Tibial nerve (tissue), 4 donors: ENCODE measurements at regions not wholly inside any gene's neighbourhood (a gene's known extent, or its start where the extent isn't known, plus 50 kb on each side); places are given as distances from the start of the nearest gene placed in this dataset.
A peak's percentile ranks its signal among the peaks of the same experiment; 100 is the strongest.

Experiments
- DNase-seq, 2 donors: peaks; one replicate each; pipeline ENCODE4 v3.0.0-alpha.2; 2019; ENCODE audit warnings: low spot score in 2 of 2
- H3K27ac ChIP-seq, 4 donors: fragments of 200-600 bp; sonication (generic) in 3 of 4; one replicate each; pipeline ENCODE4 v1.5.1; 2017 to 2019; ENCODE audit warnings: mild to moderate bottlenecking in 1 of 4
- H3K27me3 ChIP-seq, 2 donors: fragments of 200-600 bp; sonication (generic) in 1 of 2; one replicate each; pipeline versions ENCODE4 v1.5.1 to v1.6.0; 2017 to 2019
- H3K36me3 ChIP-seq, 3 donors: fragments of 200-600 bp; sonication (generic); one replicate each; pipeline ENCODE4 v1.5.1; 2018 to 2019
- H3K4me1 ChIP-seq, 4 donors: fragments of 200-600 bp; sonication (generic) in 3 of 4; one replicate each; pipeline ENCODE4 v1.5.1; 2017 to 2019
- H3K4me3 ChIP-seq, 4 donors: fragments of 200-600 bp; sonication (generic) in 3 of 4; one replicate each; pipeline ENCODE4 v1.5.1; 2017 to 2019; ENCODE audit warnings: mild to moderate bottlenecking in 1 of 4, moderate library complexity in 1 of 4
- H3K9me3 ChIP-seq, 4 donors: fragments of 200-600 bp; sonication (generic) in 3 of 4; one replicate each; pipeline ENCODE4 v1.5.1; 2017 to 2019
- EP300 ChIP-seq, 2 donors: sonication (generic); formaldehyde crosslinking; IDR thresholded peaks; one replicate each; pipeline ENCODE4 v1.6.1; 2017; ENCODE audit warnings: antibody characterized with exemption in 2 of 2, mild to moderate bottlenecking in 1 of 2
- POLR2A ChIP-seq, 2 donors: fragments of 450-650 bp; IDR thresholded peaks; one replicate each; pipeline ENCODE4 v1.6.1; 2017; ENCODE audit warnings: antibody characterized with exemption in 2 of 2, mild to moderate bottlenecking in 2 of 2, moderate library complexity in 2 of 2
- WGBS, 2 donors: methylation state at CpG; one replicate each; pipeline ENCODE4 v1.1.5; 2018; 5-methylcytosine and 5-hydroxymethylcytosine counted together
- TF ChIP-seq, protein P1 (sequence below), 5 experiments: fragments of 200-600 bp in 3 of 5; fragments of 450-650 bp in 2 of 5; sonication (generic) in 3 of 5; IDR thresholded peaks; one replicate each; pipeline ENCODE4 v1.5.1; 2016 to 2019; ENCODE audit warnings: antibody characterized with exemption in 5 of 5, mild to moderate bottlenecking in 3 of 5, moderate library complexity in 2 of 5

DNA sequence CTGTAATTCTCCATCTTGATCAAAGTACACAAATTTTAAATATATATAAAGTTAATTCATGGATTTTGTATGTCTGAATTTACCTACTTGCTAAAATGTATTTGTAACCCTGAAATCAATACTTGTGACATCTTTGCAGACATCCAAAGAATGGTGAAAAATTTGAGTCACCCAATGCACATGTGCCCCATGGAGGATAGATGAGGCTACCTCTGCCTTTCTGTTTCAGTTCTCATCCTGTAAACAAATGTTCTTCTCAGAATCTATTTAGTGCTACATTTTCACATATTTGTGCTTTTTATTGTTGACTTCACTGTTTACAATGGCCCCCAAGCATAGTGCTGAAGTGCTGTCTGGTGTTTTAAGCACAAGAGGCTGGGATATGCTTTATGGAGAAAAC lies 171.5 kb downstream of the LRATD1 start:
- Histone ChIP-seq H3K27me3 (no peaks in the 10 kb centered on the region), H3K36me3 (no peaks in the 10 kb centered on the region), H3K4me1 (peaks cover 0 to 4% (median 0%) of the 10 kb centered on the region in 4 donors), H3K9me3 (peaks cover 0 to 18% (median 0%) of the 10 kb centered on the region in 4 donors), H3K27ac (no peak overlapping the region), H3K4me3 (no peak overlapping the region)
- TF ChIP-seq, protein P1, sequence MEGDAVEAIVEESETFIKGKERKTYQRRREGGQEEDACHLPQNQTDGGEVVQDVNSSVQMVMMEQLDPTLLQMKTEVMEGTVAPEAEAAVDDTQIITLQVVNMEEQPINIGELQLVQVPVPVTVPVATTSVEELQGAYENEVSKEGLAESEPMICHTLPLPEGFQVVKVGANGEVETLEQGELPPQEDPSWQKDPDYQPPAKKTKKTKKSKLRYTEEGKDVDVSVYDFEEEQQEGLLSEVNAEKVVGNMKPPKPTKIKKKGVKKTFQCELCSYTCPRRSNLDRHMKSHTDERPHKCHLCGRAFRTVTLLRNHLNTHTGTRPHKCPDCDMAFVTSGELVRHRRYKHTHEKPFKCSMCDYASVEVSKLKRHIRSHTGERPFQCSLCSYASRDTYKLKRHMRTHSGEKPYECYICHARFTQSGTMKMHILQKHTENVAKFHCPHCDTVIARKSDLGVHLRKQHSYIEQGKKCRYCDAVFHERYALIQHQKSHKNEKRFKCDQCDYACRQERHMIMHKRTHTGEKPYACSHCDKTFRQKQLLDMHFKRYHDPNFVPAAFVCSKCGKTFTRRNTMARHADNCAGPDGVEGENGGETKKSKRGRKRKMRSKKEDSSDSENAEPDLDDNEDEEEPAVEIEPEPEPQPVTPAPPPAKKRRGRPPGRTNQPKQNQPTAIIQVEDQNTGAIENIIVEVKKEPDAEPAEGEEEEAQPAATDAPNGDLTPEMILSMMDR (IDR thresholded peaks at IDR 0.05) = no peak
- TF ChIP-seq EP300 (IDR thresholded peaks at IDR 0.05) = no peak
- TF ChIP-seq POLR2A (IDR thresholded peaks at IDR 0.05) = no peak
- no peak for DNase-seq

DNA sequence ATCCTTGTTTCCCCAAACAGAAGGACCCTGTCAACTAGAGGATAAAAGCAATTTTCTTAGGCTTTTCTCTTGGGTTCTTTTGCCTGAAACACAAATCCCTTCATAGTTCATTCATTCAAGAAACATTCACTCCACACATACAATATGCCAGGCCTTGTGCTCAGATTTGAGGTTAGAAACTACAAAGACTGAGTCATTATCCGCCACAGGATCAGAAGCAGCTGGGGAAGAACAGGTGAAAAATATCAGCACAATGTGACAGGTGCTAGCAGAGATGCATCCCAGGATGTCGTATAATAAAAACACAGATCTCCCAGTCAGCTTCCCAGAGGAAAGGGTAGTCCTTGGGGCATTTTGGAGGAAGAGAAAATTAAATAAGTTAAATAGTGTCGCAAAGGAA lies 172.4 kb downstream of the LRATD1 start:
- H3K4me3 ChIP-seq = no peak overlapping the region
- H3K9me3 ChIP-seq = peaks cover 0 to 17% (median 0%) of the 10 kb centered on the region in 4 donors
- H3K4me1 ChIP-seq = peaks cover 0 to 4% (median 0%) of the 10 kb centered on the region in 4 donors
- no peak for DNase-seq
- WGBS, 2 donors = 83 to 93% methylated on average over 3 of the region's 3 CpGs
- no peaks in the 10 kb centered on the region for H3K27me3 ChIP-seq
- H3K36me3 ChIP-seq = no peaks in the 10 kb centered on the region
- no peak overlapping the region for H3K27ac ChIP-seq
- TF ChIP-seq EP300 (IDR thresholded peaks at IDR 0.05) (no peak), POLR2A (IDR thresholded peaks at IDR 0.05) (no peak)
- TF ChIP-seq, protein P1 (IDR thresholded peaks at IDR 0.05) = no peak

DNA sequence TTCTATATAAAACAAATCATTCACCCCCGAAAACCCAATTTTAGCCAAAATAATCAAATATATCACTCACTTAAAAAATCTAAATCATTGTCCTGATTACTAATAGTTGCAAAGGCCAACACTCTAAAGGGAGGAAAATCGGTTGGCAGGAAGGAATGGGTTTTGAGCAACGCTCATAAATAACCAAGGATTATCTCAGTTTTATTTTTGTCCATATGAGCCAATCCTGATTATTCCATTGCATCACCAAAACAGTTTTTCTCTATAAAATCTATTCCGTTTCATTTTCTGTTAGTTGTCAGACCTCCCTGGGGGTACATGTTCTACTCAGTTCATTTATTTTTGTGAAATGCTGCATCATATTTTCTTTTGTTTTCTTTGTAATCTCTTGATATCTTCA lies 174.1 kb downstream of the LRATD1 start:
- H3K4me3 ChIP-seq = no peak overlapping the region
- 54% methylated on average over 4 of the region's 4 CpGs for WGBS, 2 donors
- DNase-seq = no peak
- peak in 1 of 2 donors; percentile 47 for TF ChIP-seq EP300 (IDR thresholded peaks at IDR 0.05)
- TF ChIP-seq, protein P1 (IDR thresholded peaks at IDR 0.05) = no peak
- H3K9me3 ChIP-seq = peaks cover 0 to under 1% (median 0%) of the 10 kb centered on the region in 4 donors
- peaks cover 0 to 4% (median 0%) of the 10 kb centered on the region in 4 donors for H3K4me1 ChIP-seq
- no peak overlapping the region for H3K27ac ChIP-seq
- no peaks in the 10 kb centered on the region for H3K36me3 ChIP-seq
- no peaks in the 10 kb centered on the region for H3K27me3 ChIP-seq

DNA sequence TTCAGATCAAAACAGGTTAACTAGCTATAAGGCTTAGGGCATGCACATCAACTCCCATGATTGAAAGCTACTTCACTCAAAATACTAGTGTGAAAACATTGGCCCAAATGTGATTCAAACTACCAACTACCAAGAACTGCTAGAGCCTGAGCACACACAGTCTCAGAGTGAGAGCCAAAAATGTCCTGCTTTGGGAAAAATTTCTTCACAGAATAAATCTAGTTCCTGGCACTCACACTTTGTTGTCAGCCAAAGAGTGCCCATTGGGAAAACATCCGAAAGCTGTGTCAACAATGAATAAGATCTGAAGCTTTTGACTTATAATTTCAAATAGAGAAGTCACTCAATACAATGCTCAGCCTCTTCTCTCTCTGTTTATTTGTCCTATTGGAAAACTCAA lies 182.7 kb downstream of the LRATD1 start:
- Histone ChIP-seq H3K27ac (no peak overlapping the region), H3K4me1 (peaks cover 0 to 26% (median 0%) of the 10 kb centered on the region in 4 donors), H3K27me3 (no peaks in the 10 kb centered on the region), H3K9me3 (no peaks in the 10 kb centered on the region), H3K4me3 (no peak overlapping the region), H3K36me3 (no peaks in the 10 kb centered on the region)
- WGBS, 2 donors = 44 to 60% methylated on average over 1 of the region's 1 CpG
- peak in 1 of 2 donors; percentile 61 for DNase-seq
- TF ChIP-seq, protein P1 (IDR thresholded peaks at IDR 0.05) = no peak
- peak in 1 of 2 donors; percentile 80 for TF ChIP-seq EP300 (IDR thresholded peaks at IDR 0.05)

DNA sequence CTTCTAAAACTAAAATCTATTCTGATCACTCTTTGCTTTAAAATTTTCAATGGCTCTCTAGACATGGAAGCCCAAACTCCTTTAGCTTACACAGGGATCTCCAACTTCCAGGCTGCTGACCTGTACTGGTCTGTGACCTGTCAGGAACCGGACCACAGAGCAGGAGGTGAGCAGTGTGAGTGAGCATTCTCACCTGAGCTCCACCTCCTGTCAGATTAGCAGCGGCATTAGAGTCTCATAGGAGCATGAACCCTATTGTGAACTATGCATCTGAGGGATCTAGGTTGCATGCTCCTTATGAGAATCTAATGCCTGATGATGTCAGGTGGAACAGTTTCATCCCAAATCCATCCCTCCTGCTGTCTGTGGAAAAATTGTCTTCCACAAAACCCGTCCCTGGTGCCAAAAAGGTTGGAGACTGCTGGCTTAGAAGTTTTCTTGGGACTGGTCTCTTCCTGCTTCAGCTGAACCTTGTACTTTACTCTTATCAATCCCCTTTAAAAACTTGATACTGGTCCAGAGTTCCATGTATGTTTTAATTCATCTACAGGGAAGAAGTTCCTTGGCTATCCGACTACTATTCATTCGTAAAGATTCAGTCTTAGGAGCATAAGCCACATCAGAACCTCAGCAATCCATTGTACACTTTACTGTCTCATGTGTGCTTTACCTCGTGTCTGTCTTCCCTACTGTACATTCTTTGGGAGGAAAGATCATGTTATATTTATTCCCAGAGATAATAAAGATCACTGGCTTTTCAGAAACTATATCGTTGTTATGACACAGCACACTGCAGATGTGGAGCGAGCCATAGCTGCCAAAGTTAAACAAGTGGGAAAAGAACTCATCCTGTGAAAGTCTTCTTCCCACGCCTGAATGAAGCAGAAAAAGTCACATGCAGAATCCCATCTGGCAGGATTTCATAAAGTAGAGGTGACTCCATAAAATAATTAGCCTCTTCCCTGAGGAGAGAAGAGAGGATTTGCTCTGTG lies 183.8 kb downstream of the LRATD1 start:
- H3K4me1 ChIP-seq = peaks cover 0 to 26% (median 0%) of the 10 kb centered on the region in 4 donors
- H3K9me3 ChIP-seq = no peaks in the 10 kb centered on the region
- no peaks in the 10 kb centered on the region for H3K27me3 ChIP-seq
- no peaks in the 10 kb centered on the region for H3K36me3 ChIP-seq
- TF ChIP-seq EP300 (IDR thresholded peaks at IDR 0.05) (no peak), POLR2A (IDR thresholded peaks at IDR 0.05) (no peak)
- TF ChIP-seq, protein P1 (IDR thresholded peaks at IDR 0.05) = no peak
- no peak overlapping the region for H3K27ac ChIP-seq
- DNase-seq = no peak
- WGBS, 2 donors = 63 to 72% methylated on average over 9 of the region's 9 CpGs
- H3K4me3 ChIP-seq = no peak overlapping the region
